SU-DHL-6 (cell line): ENCODE measurements at regions not wholly inside any gene's neighbourhood (a gene's known extent, or its start where the extent isn't known, plus 50 kb on each side); places are given as distances from the start of the nearest gene placed in this dataset.

ENCODE experiments used
- H2AFZ ChIP-seq: fragments of 200-600 bp; sonication (generic); 2 replicates; pipeline ENCODE4 v1.6.1; 2014; ENCODE audit warnings: low read depth, mild to moderate bottlenecking, moderate library complexity, mixed read lengths, antibody characterized with exemption, low read length; ENCODE audit not compliant: severe bottlenecking
- H3F3A ChIP-seq: fragments of 200-600 bp; shearing (Covaris generic); 2 replicates; pipeline ENCODE4 v1.6.0; 2016; ENCODE audit warnings: antibody characterized with exemption, mild to moderate bottlenecking; ENCODE audit not compliant: insufficient read depth
- H3K27ac ChIP-seq: fragments of 200-600 bp; sonication (generic); 2 replicates; pipeline ENCODE4 v1.5.1; 2016; ENCODE audit warnings: low read depth, mild to moderate bottlenecking, low read length, moderate library complexity, mixed read lengths
- H3K27me3 ChIP-seq: fragments of 200-600 bp; sonication (generic), shearing (Covaris generic); 2 replicates; pipeline ENCODE4 v1.6.0; 2014; ENCODE audit warnings: mild to moderate bottlenecking, low read length
- H3K36me3 ChIP-seq: fragments of 200-600 bp; sonication (generic); 2 replicates; pipeline ENCODE4 v1.6.1; 2014; ENCODE audit warnings: mild to moderate bottlenecking, low read length, mixed read lengths
- H3K4me2 ChIP-seq: fragments of 300-600, 200-600 bp; shearing (Covaris generic), sonication (generic); 2 replicates; pipeline ENCODE4 v1.6.0; 2014; ENCODE audit warnings: low read length, low read depth, mild to moderate bottlenecking; ENCODE audit not compliant: poor library complexity, severe bottlenecking
- H3K4me3 ChIP-seq: fragments of 200-600 bp; sonication (generic); 2 replicates; pipeline ENCODE4 v1.5.1; 2014; ENCODE audit warnings: antibody characterized with exemption, low read length, mild to moderate bottlenecking, mixed read lengths; ENCODE audit not compliant: insufficient read depth, poor library complexity, severe bottlenecking
- H3K79me2 ChIP-seq: fragments of 200-600 bp; sonication (generic); 2 replicates; pipeline ENCODE4 v1.6.1; 2014; ENCODE audit warnings: mild to moderate bottlenecking, low read length, moderate library complexity; ENCODE audit not compliant: insufficient read depth
- H3K9ac ChIP-seq: fragments of 200-600 bp; sonication (generic); 2 replicates; pipeline ENCODE4 v1.7.0; 2014; ENCODE audit warnings: mild to moderate bottlenecking, low read length
- H3K9me2 ChIP-seq: fragments of 200-600 bp; sonication (generic); replicated peaks from 2 replicates; pipeline ENCODE4 v1.6.1; 2014; ENCODE audit warnings: low read length; ENCODE audit not compliant: insufficient read depth
- H3K9me3 ChIP-seq: fragments of 200-600 bp; sonication (generic); 2 replicates; pipeline ENCODE4 v1.6.1; 2014; ENCODE audit warnings: low read length, mixed read lengths; ENCODE audit not compliant: insufficient read depth
- H4K20me1 ChIP-seq: fragments of 200-600 bp; sonication (generic); 2 replicates; pipeline ENCODE4 v1.6.1; 2014; ENCODE audit warnings: low read depth, mild to moderate bottlenecking, antibody characterized with exemption, low read length, moderate library complexity, mixed read lengths
- EZH2phosphoT487 ChIP-seq: fragments of 200-600 bp; sonication (generic), shearing (Covaris generic); conservative IDR thresholded peaks from 2 replicates; pipeline ENCODE4 v1.6.1; 2018; ENCODE audit warnings: mild to moderate bottlenecking, antibody characterized with exemption, low read length, moderate library complexity, mixed read lengths
- TF ChIP-seq, protein P1 (sequence below): fragments of 200-600 bp; sonication (generic); IDR thresholded peaks from one replicate; pipeline ENCODE4 v1.5.1; 2017; ENCODE audit warnings: antibody characterized with exemption, mild to moderate bottlenecking, low read length, moderate library complexity; ENCODE audit not compliant: insufficient read depth, poor library complexity, severe bottlenecking

GRCh38 chr11:135008412-135008811, 596.4 kb upstream of the B3GAT1 start:
- Histone ChIP-seq H3K36me3 (no peaks in the 10 kb centered on the region), H3K79me2 (no peaks in the 10 kb centered on the region), H3K9ac (no peak overlapping the region), H3K4me3 (no peak overlapping the region), H3K4me2 (no peak overlapping the region), H3K9me3 (no peaks in the 10 kb centered on the region), H2AFZ (no peak overlapping the region), H3K27me3 (no peaks in the 10 kb centered on the region), H4K20me1 (no peaks in the 10 kb centered on the region), H3K9me2 (no peaks in the 10 kb centered on the region), H3K27ac (no peak overlapping the region), H3F3A (no peaks in the 10 kb centered on the region)
- TF ChIP-seq, protein P1, sequence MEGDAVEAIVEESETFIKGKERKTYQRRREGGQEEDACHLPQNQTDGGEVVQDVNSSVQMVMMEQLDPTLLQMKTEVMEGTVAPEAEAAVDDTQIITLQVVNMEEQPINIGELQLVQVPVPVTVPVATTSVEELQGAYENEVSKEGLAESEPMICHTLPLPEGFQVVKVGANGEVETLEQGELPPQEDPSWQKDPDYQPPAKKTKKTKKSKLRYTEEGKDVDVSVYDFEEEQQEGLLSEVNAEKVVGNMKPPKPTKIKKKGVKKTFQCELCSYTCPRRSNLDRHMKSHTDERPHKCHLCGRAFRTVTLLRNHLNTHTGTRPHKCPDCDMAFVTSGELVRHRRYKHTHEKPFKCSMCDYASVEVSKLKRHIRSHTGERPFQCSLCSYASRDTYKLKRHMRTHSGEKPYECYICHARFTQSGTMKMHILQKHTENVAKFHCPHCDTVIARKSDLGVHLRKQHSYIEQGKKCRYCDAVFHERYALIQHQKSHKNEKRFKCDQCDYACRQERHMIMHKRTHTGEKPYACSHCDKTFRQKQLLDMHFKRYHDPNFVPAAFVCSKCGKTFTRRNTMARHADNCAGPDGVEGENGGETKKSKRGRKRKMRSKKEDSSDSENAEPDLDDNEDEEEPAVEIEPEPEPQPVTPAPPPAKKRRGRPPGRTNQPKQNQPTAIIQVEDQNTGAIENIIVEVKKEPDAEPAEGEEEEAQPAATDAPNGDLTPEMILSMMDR = no peak
- TF ChIP-seq EZH2phosphoT487 = no peak

DNA sequence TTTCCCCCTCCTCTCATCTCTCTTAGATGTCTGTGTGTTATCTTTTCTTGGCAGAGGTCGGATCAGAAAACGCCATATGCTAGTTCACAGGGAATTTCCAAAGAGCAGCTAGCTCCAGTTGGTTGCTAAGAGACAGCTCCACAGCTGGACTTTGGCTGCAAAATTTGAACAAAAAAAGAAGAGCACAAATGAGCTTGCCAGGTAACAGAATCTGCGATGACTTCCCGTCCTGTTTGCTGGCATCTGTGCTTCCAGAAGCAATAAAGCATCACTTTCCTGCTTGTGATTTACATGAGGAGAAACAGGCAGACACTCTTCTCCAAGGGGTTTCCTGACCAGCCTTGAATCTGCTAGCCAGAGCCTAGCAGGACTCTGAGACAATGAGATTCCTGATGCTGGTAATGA, 596.0 kb upstream of the B3GAT1 start:
- no peaks in the 10 kb centered on the region for H3K79me2 ChIP-seq
- H3K9me3 ChIP-seq = no peaks in the 10 kb centered on the region
- no peaks in the 10 kb centered on the region for H3K36me3 ChIP-seq
- no peak overlapping the region for H3K9ac ChIP-seq
- H3K27ac ChIP-seq = no peak overlapping the region
- H3K27me3 ChIP-seq = no peaks in the 10 kb centered on the region
- no peak overlapping the region for H3K4me3 ChIP-seq
- no peaks in the 10 kb centered on the region for H3K9me2 ChIP-seq
- H3F3A ChIP-seq = no peaks in the 10 kb centered on the region
- no peak overlapping the region for H2AFZ ChIP-seq
- TF ChIP-seq, protein P1 = no peak
- no peak for TF ChIP-seq EZH2phosphoT487
- no peaks in the 10 kb centered on the region for H4K20me1 ChIP-seq
- H3K4me2 ChIP-seq = no peak overlapping the region

DNA sequence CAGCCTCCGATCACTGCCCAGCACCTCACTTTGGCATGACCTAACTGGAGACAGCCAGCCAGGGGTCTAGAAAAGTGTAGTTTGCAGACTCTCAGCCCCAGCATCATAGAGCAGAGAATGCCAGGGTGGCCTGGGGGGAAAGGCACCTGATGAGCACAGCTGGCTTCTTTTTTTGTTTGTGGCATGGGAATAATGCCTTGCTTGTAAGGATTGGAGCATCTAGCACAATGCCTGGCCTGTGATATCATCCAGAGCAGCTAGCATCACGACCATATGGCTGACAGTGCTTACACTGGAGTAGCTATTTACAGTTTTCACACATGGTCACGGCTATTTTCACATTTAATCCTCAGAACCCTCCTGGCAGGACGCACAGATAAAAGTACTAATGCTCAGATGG, 594.8 kb upstream of the B3GAT1 start:
- TF ChIP-seq, protein P1 = no peak
- TF ChIP-seq EZH2phosphoT487 = no peak
- H3K36me3 ChIP-seq = no peaks in the 10 kb centered on the region
- no peak overlapping the region for H3K4me2 ChIP-seq
- H4K20me1 ChIP-seq = no peaks in the 10 kb centered on the region
- no peak overlapping the region for H3K4me3 ChIP-seq
- no peak overlapping the region for H3K27ac ChIP-seq
- H2AFZ ChIP-seq = no peak overlapping the region
- no peak overlapping the region for H3K9ac ChIP-seq
- H3K9me3 ChIP-seq = no peaks in the 10 kb centered on the region
- no peaks in the 10 kb centered on the region for H3K27me3 ChIP-seq
- no peaks in the 10 kb centered on the region for H3K9me2 ChIP-seq
- no peaks in the 10 kb centered on the region for H3F3A ChIP-seq
- H3K79me2 ChIP-seq = no peaks in the 10 kb centered on the region
